ENCODE measurements at regions not wholly inside any gene's neighbourhood (a gene's known extent, or its start where the extent isn't known, plus 50 kb on each side); places are given as distances from the start of the nearest gene placed in this dataset.

GRCh38 chr17:79457889-79458288 is 153.0 kb downstream of the RBFOX3 start:
- Histone ChIP-seq H3K79me2 (ENCODE audit: insufficient read depth, low read length) (no peaks in the 10 kb centered on the region), H3K36me3 (replicated peaks in 1 of 2; ENCODE audit: control insufficient read depth in 1 of 2, insufficient read depth in 2 of 2, low read length in 2 of 2) (no peaks in the 10 kb centered on the region), H4K20me1 (ENCODE audit: insufficient read depth, low read length) (peaks cover 4% of the 10 kb centered on the region; the same call in 1 of the 2 replicates), H3K9ac (ENCODE audit: insufficient read depth, low read depth, low read length) (no peak overlapping the region), H3K4me1 (ENCODE audit: insufficient read depth, low read length) (no peaks in the 10 kb centered on the region), H3K27me3 (ENCODE audit: control insufficient read depth in 1 of 2, insufficient read depth in 2 of 2, low read length in 2 of 2) (peaks cover 11 to 65% of the 10 kb centered on the region in 2 experiments; a peak in 4 of 5 replicates), H3K4me2 (ENCODE audit: low read depth, low read length) (no peak overlapping the region), H2AFZ (ENCODE audit: low read length) (no peak overlapping the region), H3K27ac (ENCODE audit: extremely low read length, insufficient read depth, low read length) (no peak overlapping the region), H3K9me3 (ENCODE audit: low read length) (no peaks in the 10 kb centered on the region), H3K4me3 (replicated peaks in 1 of 3; ENCODE audit: insufficient read depth in 1 of 3, low read depth in 2 of 3, low read length in 3 of 3) (no peak overlapping the region)
- BruUV-seq (replicated peaks) = no TSS peak
- in situ Hi-C loops (cut with HindIII; ENCODE audit: extremely low pct_ligation_motif_present, low pct_unique_long_range_greater_than_20kb) (no loop called here), intact Hi-C loops (cut with micrococcal nuclease; ENCODE audit: unreplicated experiment) (no loop called here)
- POLR2A ChIA-PET = no interaction called here
- no peak for FAIRE-seq
- TF ChIP-seq ZNF761 (CRISPR knock-in tag; conservative IDR thresholded peaks at IDR 0.05) (no peak), TFDP1 (CRISPR knock-in tag; IDR thresholded peaks at IDR 0.05; ENCODE audit: borderline replicate concordance) (no peak), ZNF530 (CRISPR knock-in tag; IDR thresholded peaks at IDR 0.05; ENCODE audit: low read depth) (no peak), MEF2D (CRISPR knock-in tag; IDR thresholded peaks at IDR 0.05) (no peak), KDM3A (CRISPR knock-in tag; IDR thresholded peaks at IDR 0.05; ENCODE audit: low read depth) (no peak), ZNF646 (CRISPR knock-in tag; IDR thresholded peaks at IDR 0.05) (no peak), NR0B2 (CRISPR knock-in tag; IDR thresholded peaks at IDR 0.05) (no peak), U2AF2 (IDR thresholded peaks at IDR 0.05; ENCODE audit: low read depth, low read length) (no peak)
- CTCF ChIA-PET (ENCODE audit: low intra/inter-chr PET ratio, low total read pairs) = no interaction called here
- no peak for DNase-seq (ENCODE audit: low spot score)
- WGBS (ENCODE audit: low lambda C conversion rate) = 53% methylated on average over 9 of the region's 12 CpGs
- no peak for ATAC-seq

All from HepG2 (cell line).